Breast epithelium (tissue), 4 donors: ENCODE measurements at regions not wholly inside any gene's neighbourhood (a gene's known extent, or its start where the extent isn't known, plus 50 kb on each side); places are given as distances from the start of the nearest gene placed in this dataset.
"Not testable (repeated sequence)": the region's sequence is repeated elsewhere in the genome, so short reads cannot be mapped to it uniquely, and the experiment has no call there.

Experiments used
- DNase-seq, 2 donors: peaks; one replicate each; pipeline ENCODE4 v3.0.0-alpha.2; 2019; ENCODE audit warnings: low spot score in 2 of 2
- H3K27ac ChIP-seq, 2 donors: fragments of 200-600 bp; sonication (generic) in 1 of 2; one replicate each; pipeline ENCODE4 v1.5.1; 2016 to 2019; ENCODE audit warnings: mild to moderate bottlenecking in 1 of 2
- H3K27me3 ChIP-seq, 2 donors: fragments of 200-600 bp; sonication (generic) in 1 of 2; one replicate each; pipeline versions ENCODE4 v1.5.1 to v1.6.0; 2017 to 2019; ENCODE audit warnings: control low read depth in 1 of 2, mild to moderate bottlenecking in 1 of 2
- H3K36me3 ChIP-seq: fragments of 200-600 bp; one replicate; pipeline ENCODE4 v1.5.1; 2019
- H3K4me1 ChIP-seq, 2 donors: fragments of 200-600 bp; sonication (generic); one replicate each; pipeline ENCODE4 v1.5.1; 2016 to 2019; ENCODE audit warnings: control low read depth in 1 of 2
- H3K4me3 ChIP-seq, 3 donors: fragments of 200-600 bp; sonication (generic); 1 replicate in 2 of 3; 2 replicates in 1 of 3; pipeline ENCODE4 v1.5.1; 2016 to 2019; ENCODE audit warnings: mild to moderate bottlenecking in 3 of 3, moderate library complexity in 2 of 3
- H3K9me3 ChIP-seq, 2 donors: fragments of 200-600 bp; sonication (generic) in 1 of 2; one replicate each; pipeline ENCODE4 v1.5.1; 2016 to 2019; ENCODE audit warnings: control low read depth in 1 of 2
- CTCF ChIP-seq, 3 donors: fragments of 450-650 bp; IDR thresholded peaks; one replicate each; pipeline ENCODE4 v1.5.1; 2016 to 2017; ENCODE audit warnings: antibody characterized with exemption in 3 of 3, mild to moderate bottlenecking in 3 of 3, moderate library complexity in 3 of 3
- POLR2A ChIP-seq: fragments of 450-650 bp; IDR thresholded peaks from one replicate; pipeline ENCODE4 v1.6.1; 2016; ENCODE audit warnings: antibody characterized with exemption, mild to moderate bottlenecking, moderate library complexity
- POLR2AphosphoS5 ChIP-seq, 3 donors: sonication (generic); formaldehyde crosslinking; IDR thresholded peaks; one replicate each; pipeline ENCODE4 v1.6.1; 2017; ENCODE audit warnings: antibody characterized with exemption in 3 of 3
- intact Hi-C: fragments of 100-400 bp; cut with DNase I; formaldehyde crosslinking; loops from one replicate; pipeline ENCODE4 v1.15.1; 2023; ENCODE audit warnings: low total_unique reads

GRCh38 chr5:96548905-96549304 is 113.3 kb upstream of the CAST start:
- Histone ChIP-seq H3K4me1 (no peaks in the 10 kb centered on the region), H3K4me3 (no peak overlapping the region), H3K36me3 (no peaks in the 10 kb centered on the region), H3K9me3 (no peaks in the 10 kb centered on the region), H3K27me3 (no peaks in the 10 kb centered on the region), H3K27ac (no peak overlapping the region)
- intact Hi-C loops, result loop anchor here (5.0 kb wide), 1 partner anchor 387 kb away; no protein-coding TSS in a partner anchor
- DNase-seq, result no peak
- TF ChIP-seq POLR2AphosphoS5 (IDR thresholded peaks at IDR 0.05) (no peak), POLR2A (no peak), CTCF (IDR thresholded peaks at IDR 0.05) (no peak)

DNA sequence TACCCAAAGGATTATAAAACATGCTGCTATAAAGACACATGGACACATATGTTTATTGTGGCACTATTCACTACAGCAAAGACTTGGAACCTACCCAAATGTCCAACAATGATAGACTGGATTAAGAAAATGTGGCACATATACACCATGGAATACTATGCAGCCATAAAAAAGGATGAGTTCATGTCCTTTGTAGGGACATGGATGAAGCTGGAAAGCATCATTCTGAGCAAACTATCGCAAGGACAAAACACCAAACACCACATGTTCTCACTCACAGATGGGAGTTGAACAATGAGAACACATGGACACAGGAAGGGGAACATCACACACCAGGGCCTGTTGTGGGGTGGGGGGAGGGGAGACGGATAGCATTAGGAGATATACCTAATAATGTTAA is 101.3 kb upstream of the CAST start:
- H3K4me3 ChIP-seq, H3K9me3 ChIP-seq, H3K27me3 ChIP-seq, intact Hi-C loops, H3K4me1 ChIP-seq, H3K36me3 ChIP-seq, DNase-seq, H3K27ac ChIP-seq: not testable (repeated sequence)

DNA sequence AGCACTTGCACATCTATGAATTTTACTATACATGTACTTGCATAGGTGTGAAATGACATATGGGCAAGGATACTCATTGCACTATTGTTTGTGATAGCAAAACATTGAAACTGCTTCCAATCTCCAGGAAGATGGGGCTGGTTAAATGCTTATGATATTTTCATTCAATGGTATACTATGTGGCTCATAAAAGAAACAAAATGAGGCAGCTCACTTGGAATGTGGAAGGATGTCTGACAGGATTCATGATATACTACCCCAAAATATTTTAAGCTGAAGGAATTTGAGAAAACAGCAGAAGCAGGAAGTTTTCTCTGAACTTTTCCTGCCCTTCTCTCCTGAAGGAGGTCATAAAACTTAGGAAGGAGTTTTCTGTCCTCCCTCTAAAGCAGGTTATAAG is 99.6 kb upstream of the CAST start:
- H3K27me3 ChIP-seq, result no peaks in the 10 kb centered on the region
- no peak overlapping the region for H3K4me3 ChIP-seq
- no peak for DNase-seq
- no peaks in the 10 kb centered on the region for H3K9me3 ChIP-seq
- H3K4me1 ChIP-seq, result no peaks in the 10 kb centered on the region
- no peak for TF ChIP-seq POLR2A
- TF ChIP-seq CTCF (IDR thresholded peaks at IDR 0.05), result no peak
- TF ChIP-seq POLR2AphosphoS5 (IDR thresholded peaks at IDR 0.05), result no peak
- no peak overlapping the region for H3K27ac ChIP-seq
- intact Hi-C loops, result no loop called here
- no peaks in the 10 kb centered on the region for H3K36me3 ChIP-seq

GRCh38 chr5:96563816-96564215 is 98.4 kb upstream of the CAST start:
- H3K27ac ChIP-seq, result no peak overlapping the region
- H3K4me1 ChIP-seq, result no peaks in the 10 kb centered on the region
- H3K4me3 ChIP-seq, result no peak overlapping the region
- no peaks in the 10 kb centered on the region for H3K9me3 ChIP-seq
- H3K36me3 ChIP-seq, result no peaks in the 10 kb centered on the region
- intact Hi-C loops, result no loop called here
- TF ChIP-seq POLR2A (no peak), POLR2AphosphoS5 (IDR thresholded peaks at IDR 0.05) (no peak)
- no peaks in the 10 kb centered on the region for H3K27me3 ChIP-seq
- no peak for DNase-seq

DNA sequence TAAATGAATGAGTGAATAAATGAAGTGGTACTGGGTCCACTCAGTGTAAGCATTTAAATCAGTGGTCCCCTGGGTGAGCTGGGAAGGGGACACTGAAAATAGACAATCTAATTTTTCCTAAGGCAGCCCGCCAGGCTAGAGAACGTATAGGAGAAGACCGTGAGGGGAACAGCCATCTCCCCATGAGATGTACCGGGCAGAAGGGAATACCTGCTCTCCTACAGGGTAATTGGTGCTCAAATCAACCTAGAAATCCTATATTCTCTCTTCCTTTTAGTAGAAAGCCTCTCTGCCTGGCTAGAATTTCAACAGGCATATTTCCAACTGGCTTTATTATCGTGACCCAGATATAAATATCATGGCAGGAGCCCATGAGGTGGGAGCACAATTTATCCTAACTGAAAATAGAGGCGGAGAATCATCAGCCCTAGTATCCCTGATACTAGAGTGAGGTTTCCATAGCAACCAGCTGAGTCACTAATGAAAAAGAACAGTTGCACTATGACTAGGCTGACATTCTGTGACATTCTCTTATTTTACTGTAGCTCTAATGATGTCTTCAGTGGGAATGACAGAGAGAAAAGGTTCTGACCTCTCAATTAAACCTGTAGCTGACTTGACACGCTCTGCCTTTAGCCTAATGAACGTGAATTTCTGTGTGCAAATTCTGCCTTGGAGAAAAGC is 96.5 kb upstream of the CAST start:
- no peaks in the 10 kb centered on the region for H3K27me3 ChIP-seq
- H3K36me3 ChIP-seq, result no peaks in the 10 kb centered on the region
- TF ChIP-seq POLR2AphosphoS5 (IDR thresholded peaks at IDR 0.05) (no peak), POLR2A (no peak), CTCF (IDR thresholded peaks at IDR 0.05) (no peak)
- H3K4me3 ChIP-seq, result no peak overlapping the region
- no peaks in the 10 kb centered on the region for H3K9me3 ChIP-seq
- DNase-seq, result no peak
- H3K27ac ChIP-seq, result no peak overlapping the region
- no peaks in the 10 kb centered on the region for H3K4me1 ChIP-seq
- intact Hi-C loops, result no loop called here

DNA sequence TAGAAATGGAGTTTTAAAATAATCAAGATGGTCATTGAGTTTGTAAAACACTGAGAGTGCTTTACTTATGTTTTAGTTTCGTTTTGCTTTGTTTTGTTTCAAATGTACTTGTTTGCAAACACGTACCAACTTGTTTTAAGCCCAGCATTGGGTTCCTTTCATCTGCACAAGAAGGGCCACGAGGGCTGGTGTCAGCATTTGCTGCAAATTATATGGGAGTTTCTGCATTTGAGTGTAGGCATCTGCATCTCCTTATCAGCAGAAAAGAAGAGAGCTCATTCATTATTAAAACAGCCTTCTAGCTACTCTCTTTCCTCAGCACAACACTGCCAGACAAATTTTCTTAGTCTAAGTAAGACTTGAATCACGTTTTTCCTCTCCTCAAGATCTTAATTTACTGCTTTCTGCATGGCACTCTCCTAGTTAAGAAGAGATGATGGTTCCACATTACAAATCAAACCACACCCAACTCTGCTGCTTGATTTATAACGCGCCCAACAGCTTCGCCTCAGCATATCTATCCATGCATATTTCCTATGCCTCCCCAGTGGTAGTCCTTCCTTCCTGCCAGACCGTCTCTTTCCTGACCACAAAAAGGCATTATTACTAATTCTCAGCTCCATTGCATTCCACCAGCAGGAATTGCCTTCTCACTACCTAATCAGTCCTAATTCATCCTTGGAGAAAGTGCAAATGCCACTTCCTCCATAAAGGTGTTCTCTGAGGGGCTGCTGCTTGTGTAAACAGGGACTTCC is 95.2 kb upstream of the CAST start:
- Histone ChIP-seq H3K4me3 (no peak overlapping the region), H3K27ac (no peak overlapping the region), H3K36me3 (no peaks in the 10 kb centered on the region), H3K9me3 (no peaks in the 10 kb centered on the region), H3K27me3 (no peaks in the 10 kb centered on the region), H3K4me1 (no peaks in the 10 kb centered on the region)
- no peak for DNase-seq
- no peak for TF ChIP-seq POLR2A
- no peak for TF ChIP-seq CTCF (IDR thresholded peaks at IDR 0.05)
- no peak for TF ChIP-seq POLR2AphosphoS5 (IDR thresholded peaks at IDR 0.05)
- intact Hi-C loops, result no loop called here
